Fibroblast of upper back skin (primary cell): ENCODE measurements at regions not wholly inside any gene's neighbourhood (a gene's known extent, or its start where the extent isn't known, plus 50 kb on each side); places are given as distances from the start of the nearest gene placed in this dataset.
A peak's percentile ranks its signal among the peaks of the same experiment; 100 is the strongest.
"Not testable (repeated sequence)": the region's sequence is repeated elsewhere in the genome, so short reads cannot be mapped to it uniquely, and the experiment has no call there.

ENCODE experiments used
- DNase-seq: peaks from one replicate; pipeline ENCODE4 v3.0.0-alpha.2; 2013

DNA sequence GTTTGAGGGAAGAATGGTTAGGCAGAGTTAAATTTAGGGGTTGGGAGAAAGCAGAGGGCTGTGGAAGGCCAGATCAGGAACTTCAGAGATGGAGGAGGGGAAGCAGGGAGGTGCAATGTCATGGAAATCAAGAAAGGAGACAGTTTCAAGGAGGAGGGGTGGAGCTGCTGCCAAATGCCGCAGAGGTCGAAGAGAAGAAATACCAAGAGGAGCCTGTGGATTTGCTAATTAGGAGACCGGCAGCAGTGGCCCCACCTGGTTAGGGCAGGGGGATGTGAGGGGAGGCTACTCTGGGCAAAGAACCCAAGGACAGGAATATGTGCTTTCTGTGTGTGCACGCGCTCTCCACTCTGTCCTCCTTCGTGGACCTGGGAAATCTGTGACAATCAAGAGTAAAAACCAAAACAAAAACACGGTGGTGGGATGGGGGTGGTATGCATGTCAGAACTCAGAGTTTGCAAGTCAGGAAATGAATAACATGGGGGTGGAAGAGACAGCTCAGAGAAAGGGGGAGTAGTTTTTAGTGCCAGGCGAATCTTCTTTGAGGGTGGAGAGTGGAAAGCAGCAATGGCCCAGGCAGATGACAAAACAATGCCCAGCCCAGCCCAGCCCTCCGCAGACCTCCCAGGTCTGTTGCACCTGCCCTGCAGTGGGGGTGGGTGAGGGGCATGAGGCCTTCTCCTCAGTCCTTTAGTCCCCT is 102.9 kb upstream of the PAX2 start:
- no peak for DNase-seq

DNA sequence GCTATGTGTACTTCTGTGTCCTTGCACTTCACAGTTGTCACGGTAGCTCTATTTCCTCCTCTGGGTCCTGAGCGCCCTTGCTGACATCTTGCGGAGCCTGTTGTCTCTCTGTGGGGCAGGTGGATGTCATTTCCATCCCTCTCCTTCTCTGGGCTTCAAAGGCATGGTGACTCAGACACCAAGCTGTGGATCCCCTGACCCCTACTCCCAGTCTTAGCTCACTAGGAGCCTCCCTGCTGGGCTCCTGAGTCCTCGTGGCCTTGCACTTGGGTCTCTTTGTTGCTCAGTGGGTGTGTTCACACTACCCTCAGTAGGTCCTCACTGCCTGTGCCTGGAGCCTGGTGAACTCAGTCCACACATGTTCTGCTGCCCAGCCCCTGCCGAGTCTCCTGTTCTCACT is 100.3 kb upstream of the PAX2 start:
- DNase-seq, result no peak

DNA sequence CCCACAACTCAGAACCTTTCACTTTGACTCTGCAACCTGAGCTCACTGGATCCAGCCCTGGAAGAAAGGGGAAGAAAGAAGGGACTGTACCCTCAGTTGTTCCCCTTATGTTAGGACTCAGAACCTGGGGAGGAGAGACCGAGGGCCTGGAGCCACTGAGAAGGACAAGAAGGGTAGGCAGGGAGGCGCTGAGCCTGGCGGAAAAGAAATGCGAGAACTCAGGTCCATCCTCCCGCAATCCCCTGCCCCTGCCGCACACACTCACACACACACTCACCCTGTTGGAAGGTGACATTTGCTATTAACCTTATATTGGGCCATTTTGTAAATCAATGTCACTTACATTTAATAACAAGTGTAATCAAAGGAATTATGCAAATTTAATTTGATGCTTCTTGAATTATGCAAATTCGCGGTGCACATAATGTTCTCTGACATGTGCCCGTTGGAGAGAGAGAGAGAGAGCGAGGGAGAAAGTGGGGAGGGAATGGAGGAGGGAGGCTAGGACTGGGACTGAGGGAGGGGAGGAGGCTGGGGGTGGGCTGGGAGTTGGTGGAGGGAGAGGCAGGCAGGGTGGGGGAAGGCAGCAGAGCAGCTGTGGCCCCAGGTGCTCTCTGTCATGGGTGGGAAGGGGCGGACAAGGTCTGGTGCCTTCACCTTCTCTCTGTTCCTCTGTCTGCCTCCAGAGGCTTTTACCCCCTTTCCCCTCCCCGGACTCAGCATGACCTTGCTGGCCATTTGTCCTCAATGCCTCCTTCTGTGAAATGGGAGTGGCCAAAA is 99.6 kb upstream of the PAX2 start:
- DNase-seq, result no peak

DNA sequence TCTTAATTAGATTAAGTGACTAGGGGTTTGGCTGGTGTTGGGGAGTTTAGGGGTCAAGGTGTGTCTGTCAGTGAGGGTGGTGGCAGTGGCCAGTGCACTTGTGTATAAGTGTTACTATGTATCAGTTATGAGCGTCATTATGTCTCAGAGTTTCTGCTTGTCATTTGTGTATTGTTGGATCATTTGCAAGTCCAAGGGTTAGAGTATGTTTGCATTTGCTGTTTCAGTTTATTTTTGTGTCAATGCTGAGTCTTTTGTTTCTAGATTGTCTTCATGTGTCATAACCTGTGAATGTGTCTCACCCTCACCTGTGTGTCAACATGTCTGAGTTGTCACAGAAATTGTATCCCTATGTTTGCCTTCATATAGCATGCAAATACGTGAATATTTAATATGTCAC is 97.5 kb upstream of the PAX2 start:
- no peak for DNase-seq

DNA sequence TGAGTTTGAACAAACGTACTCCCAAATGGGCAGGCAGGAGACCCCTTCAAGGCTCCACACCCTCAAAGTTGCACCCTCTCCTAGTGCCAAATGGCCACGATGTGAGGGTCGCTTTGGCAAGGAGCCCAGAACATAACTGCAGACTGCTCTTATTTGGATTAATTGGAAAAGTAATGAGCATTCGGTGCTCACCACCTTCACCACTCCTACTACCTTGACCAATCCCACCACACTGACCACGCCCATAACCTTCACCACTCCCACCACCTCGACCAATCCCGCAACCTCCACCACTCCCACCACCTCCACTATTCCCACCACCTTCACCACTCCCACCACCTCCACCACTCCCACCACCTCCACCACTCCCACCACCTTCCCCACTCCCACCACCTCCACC is 94.7 kb upstream of the PAX2 start:
- no peak for DNase-seq

DNA sequence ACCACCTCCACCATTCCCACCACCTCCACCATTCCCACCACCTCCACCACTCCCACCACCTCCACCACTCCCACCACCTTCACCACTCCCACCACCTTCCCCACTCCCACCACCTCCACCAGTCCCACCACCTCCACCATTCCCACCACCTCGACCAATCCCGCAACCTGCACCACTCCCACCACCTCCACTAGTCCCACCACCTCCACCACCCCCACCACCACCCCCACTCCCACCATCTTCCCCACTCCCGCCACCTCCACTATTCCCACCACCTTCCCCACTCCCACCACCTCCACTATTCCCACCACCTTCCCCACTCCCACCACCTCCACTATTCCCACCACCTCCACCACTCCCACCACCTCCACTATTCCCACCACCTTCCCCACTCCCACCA is 94.3 kb upstream of the PAX2 start:
- not testable (repeated sequence) for DNase-seq

DNA sequence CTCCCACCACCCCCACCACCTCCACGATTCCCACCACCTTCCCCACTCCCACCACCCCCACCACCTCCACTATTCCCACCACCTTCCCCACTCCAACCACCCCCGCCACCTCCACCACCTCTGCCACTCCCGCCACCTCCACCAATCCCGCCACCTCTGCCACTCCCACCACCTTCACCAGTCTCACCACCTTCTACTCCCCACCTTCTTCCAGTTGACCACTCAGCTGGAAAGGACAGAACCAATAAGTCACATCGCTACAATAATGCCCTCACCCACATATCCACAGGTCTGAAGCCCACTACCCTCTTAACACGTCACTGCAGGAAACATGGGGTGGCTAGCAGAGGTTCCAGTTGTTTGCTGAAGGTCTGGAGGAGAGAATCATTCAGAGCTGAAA is 93.5 kb upstream of the PAX2 start:
- no peak for DNase-seq

DNA sequence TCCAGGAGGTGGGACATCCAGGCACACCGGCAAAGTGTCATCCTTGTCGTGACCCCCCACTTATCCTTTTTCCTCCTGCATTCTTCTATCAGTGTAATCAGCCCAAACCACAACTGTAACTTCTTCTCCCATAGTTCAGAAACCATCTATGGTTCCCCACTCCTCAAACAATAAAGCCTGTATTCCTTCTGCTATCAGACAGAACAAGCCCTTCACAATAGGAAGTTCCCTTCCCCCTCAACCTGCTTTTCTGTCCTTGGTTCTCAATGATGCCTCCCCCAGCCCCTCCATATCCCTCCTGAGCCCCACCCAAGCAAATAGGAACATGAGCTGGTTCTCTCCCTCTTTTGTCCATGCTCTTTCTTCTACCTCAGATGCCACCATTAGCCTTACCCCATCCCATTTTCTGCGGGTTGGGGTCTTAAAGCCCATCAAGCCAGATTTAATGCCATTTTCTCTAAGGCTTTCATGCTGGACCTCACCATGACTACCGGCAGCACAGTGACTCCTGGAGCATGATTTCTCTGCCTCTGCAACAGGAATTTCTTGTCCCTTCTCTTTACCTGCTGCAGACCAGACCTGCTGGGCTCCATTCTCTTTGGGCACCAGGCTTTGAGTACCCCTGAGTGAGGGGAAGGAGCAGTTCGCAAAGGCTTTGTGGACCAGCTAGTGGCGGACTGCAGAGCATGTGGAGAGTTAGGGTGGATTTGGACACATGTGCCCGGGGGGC is 92.8 kb upstream of the PAX2 start:
- DNase-seq, result no peak

DNA sequence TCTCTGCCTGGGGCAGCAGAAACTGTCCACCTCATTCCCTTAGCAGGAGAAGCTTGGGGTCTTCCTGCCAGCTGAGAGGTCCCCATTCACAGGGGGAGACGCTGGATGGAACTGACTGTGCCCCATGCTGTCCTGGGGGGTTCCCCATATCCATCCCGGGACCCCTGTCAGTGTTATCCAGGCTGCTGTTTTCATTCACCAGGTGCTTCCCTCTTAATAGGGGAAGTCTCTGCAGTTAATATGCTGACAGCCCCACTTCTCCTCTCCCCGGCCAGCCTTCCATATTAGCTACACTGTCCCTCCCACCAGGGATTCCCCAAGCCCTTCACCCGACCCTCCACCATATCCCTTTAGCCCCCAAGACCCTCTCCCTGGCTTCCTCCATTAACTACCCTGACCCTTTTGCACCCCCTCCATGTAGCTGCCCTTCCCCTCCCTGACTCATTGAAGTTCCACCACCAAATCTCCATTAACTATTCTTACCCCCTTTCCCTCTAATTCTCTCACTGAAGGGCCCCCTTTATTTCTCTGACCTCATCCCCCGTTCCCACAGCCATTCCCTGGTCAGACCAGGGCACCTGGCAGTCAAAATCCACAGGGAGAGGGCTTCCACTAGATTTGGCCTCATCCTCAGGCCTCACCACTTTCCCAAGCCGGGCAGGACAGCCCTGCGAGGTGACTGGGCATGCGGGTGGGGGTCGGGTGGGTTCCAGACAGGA is 92.0 kb upstream of the PAX2 start:
- no peak for DNase-seq

DNA sequence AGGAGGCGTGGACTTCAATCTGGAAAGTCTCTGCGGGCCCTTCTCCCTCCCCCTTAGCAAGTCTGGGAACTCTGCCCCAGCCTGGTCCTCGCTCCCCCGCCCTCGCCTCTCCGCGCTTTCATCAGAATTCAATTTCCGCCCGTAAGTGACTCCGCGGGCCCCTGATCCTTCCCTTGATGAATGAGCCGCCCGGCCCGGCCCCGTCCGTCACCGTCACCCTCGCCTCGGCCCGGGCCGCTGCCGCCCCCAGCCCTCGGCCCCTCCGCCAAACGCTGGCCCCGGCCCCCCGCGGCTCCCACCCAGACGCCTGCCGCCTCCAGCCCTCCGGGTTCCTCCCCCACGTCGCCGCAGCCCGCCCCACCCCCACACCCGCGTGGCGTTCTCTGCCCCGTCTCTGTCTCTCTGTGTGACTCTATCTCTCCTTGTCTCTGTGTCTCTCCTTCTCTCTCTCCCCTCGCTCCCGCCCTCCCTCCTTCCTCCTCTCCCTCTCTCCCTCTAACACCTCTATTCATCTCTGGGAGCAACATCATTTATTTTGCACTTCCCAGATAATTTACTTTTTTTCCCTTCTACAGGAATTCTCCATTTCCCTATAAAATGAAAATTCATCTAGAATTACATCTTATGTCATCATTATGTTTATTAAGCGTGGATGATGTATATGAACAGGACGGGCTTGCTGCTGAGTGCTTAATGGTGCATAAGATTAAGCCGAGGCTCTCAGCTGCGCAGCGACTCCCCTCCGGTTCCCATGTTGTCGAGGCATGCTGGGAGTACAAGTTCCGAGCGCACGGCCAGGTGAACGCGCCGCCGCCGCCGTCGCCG is 91.2 kb upstream of the PAX2 start:
- DNase-seq, result peak; percentile 50

DNA sequence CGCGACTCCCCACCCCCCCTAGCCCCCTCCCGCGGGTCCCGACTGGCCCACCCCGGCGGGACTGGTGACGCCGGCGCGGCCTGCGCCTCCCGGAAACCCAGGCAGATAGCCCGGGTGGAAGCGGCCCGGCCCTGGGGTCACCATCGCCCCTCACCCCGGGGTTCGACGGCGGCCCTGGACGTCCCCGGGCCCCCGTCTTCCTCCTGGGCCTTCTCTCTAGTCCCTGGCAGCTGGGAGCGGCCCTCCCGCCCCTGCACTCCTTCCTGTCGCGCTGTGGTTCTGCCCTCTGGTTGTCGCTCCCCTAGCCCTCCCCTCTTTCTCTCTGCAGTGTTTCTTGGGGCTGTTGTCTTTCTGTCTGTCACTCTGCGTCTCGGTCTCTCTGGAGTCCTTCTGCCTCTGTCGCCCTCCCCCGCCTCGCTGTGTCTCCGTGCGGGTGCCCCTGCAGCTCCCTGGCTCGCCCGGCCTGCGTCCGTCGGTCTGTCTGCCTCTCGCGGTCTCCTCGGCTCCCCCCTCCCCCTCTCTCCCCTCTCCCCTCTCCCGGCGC is 90.5 kb upstream of the PAX2 start:
- no peak for DNase-seq

DNA sequence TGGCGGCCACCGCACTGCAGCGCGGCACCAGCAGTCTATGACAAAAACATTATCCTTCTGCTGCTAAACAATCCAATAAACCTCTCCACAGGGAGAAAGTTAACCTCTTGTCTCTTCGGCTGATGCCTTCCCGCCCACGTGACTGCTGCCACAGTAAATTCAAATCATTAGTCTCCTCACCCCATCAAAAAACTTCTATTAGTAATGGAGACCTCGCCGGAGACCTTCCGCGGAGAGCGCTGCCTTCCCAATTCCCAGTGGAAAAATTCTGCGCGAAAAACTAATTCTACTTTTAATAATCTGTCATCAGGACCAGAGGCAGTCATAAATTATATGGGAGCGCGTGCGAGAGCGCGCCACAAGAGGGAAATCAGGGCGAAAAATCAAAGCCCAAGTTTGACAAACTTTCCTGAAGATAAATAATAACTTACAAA is 90.0 kb upstream of the PAX2 start:
- DNase-seq, result peak; percentile 22

DNA sequence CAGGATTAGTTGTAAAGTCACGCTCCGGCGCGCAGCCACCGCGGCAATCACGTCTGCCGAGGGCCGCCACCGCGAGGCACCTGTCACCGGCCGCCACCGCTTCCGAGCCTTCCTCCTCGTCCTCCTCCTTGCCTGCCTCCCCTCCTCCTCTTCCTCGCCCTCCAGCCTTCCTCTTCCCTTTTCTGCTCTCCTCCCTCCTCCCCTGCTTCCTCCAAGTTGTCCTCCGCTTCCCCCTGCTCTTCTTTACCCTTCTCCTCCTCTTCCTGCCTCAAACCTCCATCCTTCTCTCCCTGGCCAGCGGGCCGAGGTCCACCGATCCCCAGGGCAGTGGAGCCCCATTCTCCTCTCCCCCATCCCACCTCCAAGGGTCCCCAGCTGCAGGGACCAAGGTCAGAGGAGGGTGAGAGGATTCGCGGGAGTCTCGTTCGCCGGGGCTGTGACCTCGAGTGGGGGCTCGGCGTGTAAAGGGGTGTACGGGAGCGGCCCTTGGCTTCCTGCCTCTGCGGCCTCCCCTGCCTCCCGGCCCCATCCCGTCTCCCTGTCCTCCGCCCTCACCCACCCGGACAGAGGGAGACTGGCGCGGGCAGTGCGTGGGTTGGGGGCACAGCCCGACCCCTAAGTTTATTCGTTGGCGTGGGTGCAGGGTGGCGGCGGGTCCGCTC is 89.5 kb upstream of the PAX2 start:
- no peak for DNase-seq

DNA sequence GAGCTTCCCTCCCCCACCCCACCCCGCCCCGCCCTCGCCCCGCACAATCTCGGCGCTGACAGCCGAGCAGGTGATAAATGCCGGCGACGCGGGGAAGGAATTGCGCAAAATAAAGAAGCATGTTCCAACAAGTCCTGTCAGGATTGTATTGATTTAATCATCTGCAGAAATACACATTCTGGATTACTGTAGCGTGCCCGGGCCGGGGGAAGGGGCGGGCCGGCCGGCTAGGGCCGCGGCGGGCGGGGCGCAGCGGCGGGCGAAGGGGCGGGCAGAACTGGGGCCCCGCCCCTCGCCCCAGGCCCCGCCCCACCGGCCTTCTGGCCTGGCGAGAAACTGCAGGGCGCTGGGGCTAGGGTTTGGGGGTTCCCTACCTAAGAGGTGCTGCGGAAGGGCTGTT is 88.9 kb upstream of the PAX2 start:
- DNase-seq, result peak; percentile 52

DNA sequence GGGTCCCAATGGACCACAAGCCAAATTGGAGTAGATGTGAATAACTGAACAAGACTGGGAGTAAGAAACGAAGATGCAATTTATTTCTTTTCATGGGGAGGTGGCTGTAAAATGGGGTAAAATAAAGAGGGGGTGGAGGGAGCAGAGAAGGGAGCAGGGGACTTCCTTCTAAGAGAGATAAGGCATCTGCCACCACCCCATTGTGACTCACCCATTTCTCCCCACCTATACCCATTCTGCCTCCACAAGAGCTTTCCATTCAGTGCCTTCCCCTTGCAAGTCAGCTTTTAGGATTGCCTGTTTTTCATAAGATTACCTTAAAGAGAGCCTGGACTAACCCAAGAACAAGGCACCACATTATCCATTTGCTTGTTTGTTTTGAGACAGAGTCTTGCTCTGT is 87.1 kb upstream of the PAX2 start:
- no peak for DNase-seq

DNA sequence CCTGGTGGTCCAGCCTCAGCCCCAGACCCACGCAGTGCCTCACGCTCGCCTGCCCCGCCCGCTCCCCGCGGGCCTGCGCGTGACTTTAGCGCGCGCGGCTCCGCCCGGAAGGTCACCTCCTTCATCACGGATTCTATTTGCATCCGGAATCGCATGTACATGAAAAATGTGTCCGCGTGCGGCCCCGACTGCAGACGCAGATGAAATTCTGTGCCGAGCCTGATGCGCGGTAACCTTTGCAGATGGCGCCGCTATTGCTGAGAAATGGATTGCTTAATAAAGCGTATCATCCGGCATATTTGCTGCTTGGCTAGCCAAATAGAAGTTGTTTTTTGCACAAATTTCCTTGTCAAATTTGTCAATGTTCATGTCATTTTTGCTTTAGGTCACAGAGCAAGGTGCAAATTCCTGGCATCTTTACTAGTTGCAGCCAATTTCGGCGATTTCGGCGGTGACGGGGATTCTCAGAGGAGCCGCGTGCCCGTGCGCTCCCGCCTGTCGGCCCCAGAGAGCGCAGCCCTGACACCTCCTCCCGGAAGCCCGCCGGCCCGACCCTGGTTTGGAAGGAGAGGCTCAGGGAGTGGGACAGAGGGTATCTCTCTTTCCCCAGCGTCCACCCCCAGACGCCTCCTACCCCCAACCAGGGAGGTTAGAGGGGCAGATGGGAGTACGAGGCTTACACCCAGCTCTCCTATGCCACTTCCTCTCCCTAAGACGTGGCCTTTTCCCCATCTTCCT is 85.9 kb upstream of the PAX2 start:
- DNase-seq, result no peak

DNA sequence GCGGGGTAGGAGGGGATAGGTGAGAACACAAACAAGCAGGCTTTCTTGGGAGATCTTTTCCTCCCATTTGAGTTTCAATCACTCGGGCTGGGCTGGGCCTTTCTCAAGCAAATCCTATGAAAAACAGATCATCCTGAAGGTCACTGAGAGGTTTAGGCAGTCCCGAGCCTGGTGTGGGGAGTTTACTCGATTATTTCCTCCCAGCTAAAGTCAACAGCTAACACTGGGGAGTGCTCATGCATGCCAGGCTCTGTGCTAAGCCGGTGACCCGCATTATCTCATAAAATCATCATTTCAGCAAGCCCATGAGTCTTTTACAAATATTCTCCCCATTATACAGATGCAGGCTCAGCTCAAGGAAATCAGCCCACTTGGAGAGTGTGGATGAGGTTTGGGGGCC is 85.0 kb upstream of the PAX2 start:
- no peak for DNase-seq

DNA sequence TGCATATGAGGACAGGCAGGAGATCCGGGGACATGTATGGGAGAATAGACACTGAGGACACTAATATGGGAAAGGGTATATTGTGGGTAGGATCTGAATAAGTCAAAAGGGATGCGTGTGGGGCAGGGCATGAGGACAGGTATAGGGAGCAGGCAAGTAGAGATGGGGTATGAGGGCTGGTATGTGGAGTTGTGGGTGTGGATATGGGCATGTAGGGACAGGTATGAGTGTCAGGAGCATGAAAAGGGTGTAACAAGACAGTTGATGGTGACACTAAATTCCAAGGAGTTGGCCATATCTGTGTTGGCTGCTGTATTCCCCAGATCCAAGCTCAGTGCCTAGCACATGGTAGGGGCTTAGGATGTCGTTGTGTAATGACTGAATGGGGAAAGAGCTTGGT is 84.4 kb upstream of the PAX2 start:
- DNase-seq, result no peak

DNA sequence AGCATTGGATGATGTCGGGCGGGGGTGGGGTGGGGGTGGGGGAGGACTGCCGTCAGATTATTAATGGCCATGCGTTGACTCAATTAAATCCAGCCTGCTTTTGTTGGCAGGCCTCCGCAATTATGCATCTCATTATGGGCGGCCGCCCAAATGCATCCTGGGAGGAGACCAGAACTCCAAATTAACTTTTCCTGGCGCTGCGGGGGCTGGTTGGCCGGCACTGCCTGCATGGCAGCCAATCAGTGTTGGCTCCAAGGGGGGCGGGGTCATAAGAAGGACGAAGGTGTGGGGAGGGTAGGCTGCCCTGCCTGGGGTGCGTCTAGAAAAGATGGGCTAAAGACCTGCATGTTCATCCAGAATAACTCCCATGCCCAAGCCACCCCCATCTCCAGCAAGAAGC is 83.9 kb upstream of the PAX2 start:
- DNase-seq, result no peak

DNA sequence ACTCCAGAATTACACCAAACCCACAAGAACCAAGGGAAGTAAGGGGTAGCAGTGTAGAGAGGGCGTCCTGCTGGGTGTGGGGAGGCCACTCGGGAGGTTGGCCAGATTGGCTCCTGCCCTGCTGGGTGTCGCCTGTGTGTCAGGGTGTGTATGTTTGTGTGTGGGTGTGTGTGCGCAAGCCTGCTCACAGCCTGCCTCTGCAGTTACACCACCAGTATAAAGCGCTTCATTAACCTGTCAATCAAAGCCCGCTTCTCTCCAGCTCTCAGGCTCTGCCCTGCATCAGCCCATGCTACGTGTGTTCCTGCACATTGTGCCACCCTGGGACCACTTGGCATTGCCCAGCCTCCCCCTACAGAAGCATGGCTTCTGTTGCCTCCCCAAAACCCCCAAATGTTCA is 83.3 kb upstream of the PAX2 start:
- no peak for DNase-seq
